Fibroblast of lung (primary cell): ENCODE measurements at regions not wholly inside any gene's neighbourhood (a gene's known extent, or its start where the extent isn't known, plus 50 kb on each side); places are given as distances from the start of the nearest gene placed in this dataset.
"Not testable (repeated sequence)": the region's sequence is repeated elsewhere in the genome, so short reads cannot be mapped to it uniquely, and the experiment has no call there.

Experiments
- CTCF ChIP-seq, 2 donors: IDR thresholded peaks in 1 of 2; conservative IDR thresholded peaks in 1 of 2; 1 replicate in 1 of 2; 2 replicates in 1 of 2; pipeline ENCODE4 v1.5.1; 2011 to 2012; ENCODE audit warnings: low read length in 2 of 2, control low read depth in 1 of 2, inconsistent platforms in 1 of 2, low read depth in 1 of 2, mild to moderate bottlenecking in 1 of 2
- EZH2 ChIP-seq: IDR thresholded peaks from 2 replicates; pipeline ENCODE4 v1.5.1; 2012; ENCODE audit warnings: low read length, control low read depth, mild to moderate bottlenecking; ENCODE audit errors: missing control alignments

- not testable (repeated sequence) for TF ChIP-seq CTCF (conservative IDR thresholded peaks at IDR 0.05 in 1 of 2, IDR thresholded peaks at IDR 0.05 in 1 of 2; ENCODE audit: low read depth in 1 of 2, low read length in 2 of 2); EZH2
These were observed 179.8 kb upstream of the PKP2 start for GRCh38 chr12:33076401-33076800.
